ENCODE measurements at regions not wholly inside any gene's neighbourhood (a gene's known extent, or its start where the extent isn't known, plus 50 kb on each side); places are given as distances from the start of the nearest gene placed in this dataset.

- H3K27me3 Mint-ChIP-seq (ENCODE audit: unreplicated experiment): peaks cover 2% of the 10 kb centered on the region
- no peak overlapping the region for H3K27ac Mint-ChIP-seq (ENCODE audit: unreplicated experiment)
- DNase-seq: no peak
- no peaks in the 10 kb centered on the region for H3K9me3 Mint-ChIP-seq (ENCODE audit: unreplicated experiment)
- no peak for TF ChIP-seq CTCF (IDR thresholded peaks at IDR 0.05; ENCODE audit: partially characterized antibody, unreplicated experiment)
- H3K4me1 Mint-ChIP-seq (ENCODE audit: low read depth, unreplicated experiment): peaks cover 3% of the 10 kb centered on the region
- peaks cover 5% of the 10 kb centered on the region for H3K36me3 Mint-ChIP-seq (ENCODE audit: unreplicated experiment)
- no peak overlapping the region for H3K4me3 Mint-ChIP-seq (ENCODE audit: unreplicated experiment)
These were observed 394.9 kb upstream of the RGMA start for GRCh38 chr15:93483923-93484322.

GRCh38 chr15:93482731-93483130 is 393.7 kb upstream of the RGMA start:
- TF ChIP-seq CTCF (IDR thresholded peaks at IDR 0.05; ENCODE audit: partially characterized antibody, unreplicated experiment): no peak
- Mint-ChIP-seq H3K4me3 (ENCODE audit: unreplicated experiment) (no peak overlapping the region), H3K36me3 (ENCODE audit: unreplicated experiment) (peaks cover 5% of the 10 kb centered on the region), H3K4me1 (ENCODE audit: low read depth, unreplicated experiment) (peaks cover 3% of the 10 kb centered on the region), H3K27ac (ENCODE audit: unreplicated experiment) (no peak overlapping the region), H3K27me3 (ENCODE audit: unreplicated experiment) (peaks cover 2% of the 10 kb centered on the region), H3K9me3 (ENCODE audit: unreplicated experiment) (no peaks in the 10 kb centered on the region)
- no peak for DNase-seq

DNA sequence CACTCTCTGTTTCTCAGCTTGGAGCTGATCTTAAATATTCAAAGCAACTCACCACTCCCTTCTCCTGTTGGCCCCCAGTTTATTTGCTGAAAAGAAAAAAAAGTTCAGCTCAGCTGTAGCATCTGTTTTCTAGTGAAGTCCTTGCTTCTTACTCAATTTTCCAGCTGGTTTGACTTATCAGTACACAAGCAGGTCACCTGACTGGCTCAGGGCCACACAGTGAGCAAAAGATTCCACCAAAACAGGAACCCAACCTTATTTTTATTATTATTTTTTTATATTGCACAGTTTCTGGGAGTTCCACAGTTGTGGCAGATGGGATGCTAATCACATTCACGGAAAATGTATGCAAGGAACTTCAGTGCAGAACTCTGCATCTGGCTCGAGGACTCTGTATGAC is 390.7 kb upstream of the RGMA start:
- Mint-ChIP-seq H3K27me3 (ENCODE audit: unreplicated experiment) (peaks cover 2% of the 10 kb centered on the region), H3K36me3 (ENCODE audit: unreplicated experiment) (peaks cover 4% of the 10 kb centered on the region), H3K4me3 (ENCODE audit: unreplicated experiment) (no peak overlapping the region), H3K9me3 (ENCODE audit: unreplicated experiment) (no peaks in the 10 kb centered on the region), H3K27ac (ENCODE audit: unreplicated experiment) (no peak overlapping the region), H3K4me1 (ENCODE audit: low read depth, unreplicated experiment) (peaks cover 3% of the 10 kb centered on the region)
- DNase-seq: no peak
- TF ChIP-seq CTCF (IDR thresholded peaks at IDR 0.05; ENCODE audit: partially characterized antibody, unreplicated experiment): no peak

DNA sequence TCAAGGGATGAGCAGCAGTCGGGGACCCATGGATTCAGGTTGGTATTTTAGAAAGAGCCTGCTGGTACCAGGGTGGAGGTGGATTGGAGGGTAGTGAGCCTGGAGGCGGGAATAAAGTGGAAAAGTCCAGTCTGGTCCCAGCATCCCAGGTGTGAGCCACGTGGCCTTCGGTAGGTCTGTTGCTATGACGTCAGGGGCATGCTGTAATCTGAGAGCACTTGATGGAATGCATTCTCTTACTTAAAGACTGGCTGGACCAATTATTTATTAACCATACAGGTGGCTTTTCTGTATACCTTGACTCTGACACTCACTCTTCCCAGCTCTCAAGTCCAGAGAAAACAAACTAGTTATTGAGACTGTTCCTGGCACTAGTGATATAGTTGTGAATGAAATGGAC is 389.9 kb upstream of the RGMA start:
- H3K27me3 Mint-ChIP-seq (ENCODE audit: unreplicated experiment): peaks cover 2% of the 10 kb centered on the region
- no peak overlapping the region for H3K27ac Mint-ChIP-seq (ENCODE audit: unreplicated experiment)
- no peaks in the 10 kb centered on the region for H3K9me3 Mint-ChIP-seq (ENCODE audit: unreplicated experiment)
- H3K36me3 Mint-ChIP-seq (ENCODE audit: unreplicated experiment): no peaks in the 10 kb centered on the region
- H3K4me1 Mint-ChIP-seq (ENCODE audit: low read depth, unreplicated experiment): peaks cover 3% of the 10 kb centered on the region
- H3K4me3 Mint-ChIP-seq (ENCODE audit: unreplicated experiment): no peak overlapping the region
- DNase-seq: no peak
- no peak for TF ChIP-seq CTCF (IDR thresholded peaks at IDR 0.05; ENCODE audit: partially characterized antibody, unreplicated experiment)

GRCh38 chr15:93477721-93478120 is 388.7 kb upstream of the RGMA start:
- TF ChIP-seq CTCF (IDR thresholded peaks at IDR 0.05; ENCODE audit: partially characterized antibody, unreplicated experiment): no peak
- DNase-seq: no peak
- no peak overlapping the region for H3K27ac Mint-ChIP-seq (ENCODE audit: unreplicated experiment)
- no peak overlapping the region for H3K4me3 Mint-ChIP-seq (ENCODE audit: unreplicated experiment)
- peaks cover 2% of the 10 kb centered on the region for H3K27me3 Mint-ChIP-seq (ENCODE audit: unreplicated experiment)
- peaks cover 3% of the 10 kb centered on the region for H3K4me1 Mint-ChIP-seq (ENCODE audit: low read depth, unreplicated experiment)
- no peaks in the 10 kb centered on the region for H3K36me3 Mint-ChIP-seq (ENCODE audit: unreplicated experiment)
- no peaks in the 10 kb centered on the region for H3K9me3 Mint-ChIP-seq (ENCODE audit: unreplicated experiment)
